Memory B cell (primary cell): ENCODE measurements at regions not wholly inside any gene's neighbourhood (a gene's known extent, or its start where the extent isn't known, plus 50 kb on each side); places are given as distances from the start of the nearest gene placed in this dataset.
"Not testable (repeated sequence)": the region's sequence is repeated elsewhere in the genome, so short reads cannot be mapped to it uniquely, and the experiment has no call there.

Experiments
- ATAC-seq: fragments of 150-1000 bp; cut with Tn5 transposase; 2 replicates; pipeline ENCODE4 v1.10.0; 2021; ENCODE audit warnings: low read depth, mild to moderate bottlenecking, moderate library complexity
- DNase-seq, 2 donors: peaks; one replicate each; pipeline ENCODE4 v3.0.0; 2022; ENCODE audit warnings: low spot score in 2 of 2
- H3K27ac Mint-ChIP-seq: one replicate; pipeline ENCODE4 v1.8.0; 2022; ENCODE audit warnings: mild to moderate bottlenecking, moderate library complexity, mixed read lengths
- H3K27me3 Mint-ChIP-seq: one replicate; pipeline ENCODE4 v1.8.0; 2022; ENCODE audit warnings: mixed read lengths
- H3K36me3 Mint-ChIP-seq: one replicate; pipeline ENCODE4 v1.8.0; 2022; ENCODE audit warnings: mild to moderate bottlenecking, mixed read lengths
- H3K4me1 Mint-ChIP-seq: one replicate; pipeline ENCODE4 v1.8.0; 2022; ENCODE audit warnings: mixed read lengths
- H3K4me3 Mint-ChIP-seq: one replicate; pipeline ENCODE4 v1.8.0; 2022; ENCODE audit warnings: mild to moderate bottlenecking, moderate library complexity, mixed read lengths
- H3K9me3 Mint-ChIP-seq: one replicate; pipeline ENCODE4 v1.8.0; 2022; ENCODE audit warnings: mixed read lengths

- H3K27ac Mint-ChIP-seq = no peak overlapping the region
- H3K36me3 Mint-ChIP-seq = no peaks in the 10 kb centered on the region
These were observed 210.0 kb downstream of the HINT1 start for GRCh38 chr5:130955041-130955440.

GRCh38 chr5:130954336-130954735 is 210.7 kb downstream of the HINT1 start:
- no peak for ATAC-seq
- H3K4me3 Mint-ChIP-seq = no peak overlapping the region
- peaks cover 3% of the 10 kb centered on the region for H3K9me3 Mint-ChIP-seq
- DNase-seq = no peak
- H3K27me3 Mint-ChIP-seq = no peaks in the 10 kb centered on the region
- no peaks in the 10 kb centered on the region for H3K36me3 Mint-ChIP-seq
- H3K27ac Mint-ChIP-seq = no peak overlapping the region
- no peaks in the 10 kb centered on the region for H3K4me1 Mint-ChIP-seq

More at GRCh38 chr5:130955041-130955440, 210.0 kb downstream of the HINT1 start:
- no peak overlapping the region for H3K4me3 Mint-ChIP-seq
- no peaks in the 10 kb centered on the region for H3K27me3 Mint-ChIP-seq
- no peak for ATAC-seq
- no peak for DNase-seq
- H3K4me1 Mint-ChIP-seq = no peaks in the 10 kb centered on the region
- peaks cover 3% of the 10 kb centered on the region for H3K9me3 Mint-ChIP-seq

GRCh38 chr5:130939059-130939458 is 226.0 kb downstream of the HINT1 start:
- Mint-ChIP-seq H3K4me3 (no peak overlapping the region), H3K27me3 (peaks cover 2% of the 10 kb centered on the region), H3K9me3 (no peaks in the 10 kb centered on the region), H3K27ac (no peak overlapping the region), H3K4me1 (no peaks in the 10 kb centered on the region), H3K36me3 (no peaks in the 10 kb centered on the region)
- ATAC-seq (no peak), DNase-seq (no peak)

- no peak for ATAC-seq
- H3K27ac Mint-ChIP-seq = no peak overlapping the region
- H3K27me3 Mint-ChIP-seq = no peaks in the 10 kb centered on the region
- DNase-seq = no peak
- H3K4me3 Mint-ChIP-seq = no peak overlapping the region
- no peaks in the 10 kb centered on the region for H3K4me1 Mint-ChIP-seq
- H3K9me3 Mint-ChIP-seq = peaks cover 4% of the 10 kb centered on the region
- H3K36me3 Mint-ChIP-seq = no peaks in the 10 kb centered on the region
These were observed 228.0 kb downstream of the HINT1 start for GRCh38 chr5:130937046-130937445.

- Mint-ChIP-seq H3K36me3 (no peaks in the 10 kb centered on the region), H3K9me3 (peaks cover 4% of the 10 kb centered on the region), H3K4me3 (no peak overlapping the region), H3K27ac (no peak overlapping the region), H3K4me1 (no peaks in the 10 kb centered on the region), H3K27me3 (peaks cover 10% of the 10 kb centered on the region)
- DNase-seq (no peak), ATAC-seq (no peak)
These were observed 241.4 kb downstream of the HINT1 start for GRCh38 chr5:130923543-130924124.

GRCh38 chr5:130912088-130912487 is 253.0 kb downstream of the HINT1 start:
- H3K36me3 Mint-ChIP-seq = no peaks in the 10 kb centered on the region
- H3K9me3 Mint-ChIP-seq = peaks cover 4% of the 10 kb centered on the region
- ATAC-seq = no peak
- no peak overlapping the region for H3K4me3 Mint-ChIP-seq
- no peaks in the 10 kb centered on the region for H3K27me3 Mint-ChIP-seq
- no peaks in the 10 kb centered on the region for H3K4me1 Mint-ChIP-seq
- no peak for DNase-seq
- no peak overlapping the region for H3K27ac Mint-ChIP-seq

- ATAC-seq (no peak), DNase-seq (no peak)
- H3K27ac Mint-ChIP-seq = no peak overlapping the region
- H3K9me3 Mint-ChIP-seq = peaks cover 2% of the 10 kb centered on the region
- no peak overlapping the region for H3K4me3 Mint-ChIP-seq
- H3K4me1 Mint-ChIP-seq = no peaks in the 10 kb centered on the region
- no peaks in the 10 kb centered on the region for H3K36me3 Mint-ChIP-seq
- no peaks in the 10 kb centered on the region for H3K27me3 Mint-ChIP-seq
These were observed 256.9 kb downstream of the HINT1 start for GRCh38 chr5:130908186-130908585.

GRCh38 chr5:130897537-130898195 is 267.4 kb downstream of the HINT1 start:
- H3K27me3 Mint-ChIP-seq, ATAC-seq, H3K4me3 Mint-ChIP-seq, H3K36me3 Mint-ChIP-seq, H3K9me3 Mint-ChIP-seq, H3K4me1 Mint-ChIP-seq, DNase-seq, H3K27ac Mint-ChIP-seq: not testable (repeated sequence)

- DNase-seq, H3K4me3 Mint-ChIP-seq, ATAC-seq, H3K4me1 Mint-ChIP-seq, H3K9me3 Mint-ChIP-seq, H3K36me3 Mint-ChIP-seq, H3K27ac Mint-ChIP-seq: not testable (repeated sequence)
- H3K27me3 Mint-ChIP-seq = peaks cover 12% of the 10 kb centered on the region
These were observed 267.9 kb downstream of the HINT1 start for GRCh38 chr5:130897181-130897536.

GRCh38 chr5:130896636-130897035 is 268.4 kb downstream of the HINT1 start:
- DNase-seq = no peak
- H3K27ac Mint-ChIP-seq = no peak overlapping the region
- no peak for ATAC-seq
- H3K9me3 Mint-ChIP-seq = peaks cover 9% of the 10 kb centered on the region
- no peaks in the 10 kb centered on the region for H3K4me1 Mint-ChIP-seq
- no peak overlapping the region for H3K4me3 Mint-ChIP-seq
- peaks cover 13% of the 10 kb centered on the region for H3K27me3 Mint-ChIP-seq
- H3K36me3 Mint-ChIP-seq = peaks cover 1% of the 10 kb centered on the region

GRCh38 chr5:130893006-130893405 is 272.1 kb downstream of the HINT1 start:
- peaks cover 22% of the 10 kb centered on the region for H3K27me3 Mint-ChIP-seq
- peaks cover 1% of the 10 kb centered on the region for H3K36me3 Mint-ChIP-seq
- DNase-seq (no peak), ATAC-seq (no peak)
- no peaks in the 10 kb centered on the region for H3K4me1 Mint-ChIP-seq
- no peak overlapping the region for H3K4me3 Mint-ChIP-seq
- no peak overlapping the region for H3K27ac Mint-ChIP-seq
- peaks cover 7% of the 10 kb centered on the region for H3K9me3 Mint-ChIP-seq

- DNase-seq (no peak), ATAC-seq (no peak)
- Mint-ChIP-seq H3K9me3 (peaks cover 5% of the 10 kb centered on the region), H3K36me3 (peaks cover 1% of the 10 kb centered on the region), H3K27me3 (peaks cover 29% of the 10 kb centered on the region), H3K4me1 (no peaks in the 10 kb centered on the region), H3K4me3 (no peak overlapping the region), H3K27ac (no peak overlapping the region)
These were observed 274.4 kb downstream of the HINT1 start for GRCh38 chr5:130890610-130891009.

- no peaks in the 10 kb centered on the region for H3K9me3 Mint-ChIP-seq
- ATAC-seq = no peak
- no peak for DNase-seq
- H3K27me3 Mint-ChIP-seq = peaks cover 13% of the 10 kb centered on the region
- H3K27ac Mint-ChIP-seq = no peak overlapping the region
- H3K4me1 Mint-ChIP-seq = no peaks in the 10 kb centered on the region
- no peak overlapping the region for H3K4me3 Mint-ChIP-seq
- no peaks in the 10 kb centered on the region for H3K36me3 Mint-ChIP-seq
These were observed 279.4 kb downstream of the HINT1 start for GRCh38 chr5:130885691-130886090.

- H3K27ac Mint-ChIP-seq = no peak overlapping the region
- H3K27me3 Mint-ChIP-seq = peaks cover 12% of the 10 kb centered on the region
- no peaks in the 10 kb centered on the region for H3K4me1 Mint-ChIP-seq
- DNase-seq (no peak), ATAC-seq (no peak)
- H3K4me3 Mint-ChIP-seq = no peak overlapping the region
- no peaks in the 10 kb centered on the region for H3K9me3 Mint-ChIP-seq
- H3K36me3 Mint-ChIP-seq = no peaks in the 10 kb centered on the region
These were observed 280.0 kb downstream of the HINT1 start for GRCh38 chr5:130885027-130885426.

GRCh38 chr5:130884023-130884422 is 281.0 kb downstream of the HINT1 start:
- peaks cover 9% of the 10 kb centered on the region for H3K27me3 Mint-ChIP-seq
- no peaks in the 10 kb centered on the region for H3K9me3 Mint-ChIP-seq
- H3K4me1 Mint-ChIP-seq = no peaks in the 10 kb centered on the region
- no peak overlapping the region for H3K27ac Mint-ChIP-seq
- H3K4me3 Mint-ChIP-seq = no peak overlapping the region
- H3K36me3 Mint-ChIP-seq = no peaks in the 10 kb centered on the region
- ATAC-seq = no peak
- no peak for DNase-seq
